Loucy (cell line): ENCODE measurements at regions not wholly inside any gene's neighbourhood (a gene's known extent, or its start where the extent isn't known, plus 50 kb on each side); places are given as distances from the start of the nearest gene placed in this dataset.

Experiments
- H2AFZ ChIP-seq: fragments of 200-600 bp; sonication (generic); 2 replicates; pipeline ENCODE4 v1.6.0; 2016; ENCODE audit warnings: antibody characterized with exemption, mild to moderate bottlenecking, low read length, moderate library complexity
- H3F3A ChIP-seq: fragments of 200-600 bp; 2 replicates; pipeline ENCODE4 v1.6.0; 2016; ENCODE audit warnings: antibody characterized with exemption, low read depth, mild to moderate bottlenecking
- H3K27me3 ChIP-seq: fragments of 200-600 bp; sonication (generic); 2 replicates; pipeline ENCODE4 v1.6.1; 2014; ENCODE audit warnings: low read length, mild to moderate bottlenecking; ENCODE audit not compliant: insufficient read depth, poor library complexity, severe bottlenecking
- H3K36me3 ChIP-seq: fragments of 200-600 bp; sonication (generic); 2 replicates; pipeline ENCODE4 v1.6.1; 2016; ENCODE audit warnings: low read length; ENCODE audit not compliant: insufficient read depth
- H3K4me1 ChIP-seq: fragments of 200-600 bp; sonication (generic); 2 replicates; pipeline ENCODE4 v1.5.1; 2014; ENCODE audit warnings: low read length, mild to moderate bottlenecking; ENCODE audit not compliant: insufficient read depth, poor library complexity, severe bottlenecking
- H3K4me2 ChIP-seq: fragments of 200-600 bp; sonication (generic); 2 replicates; pipeline ENCODE4 v1.6.0; 2014; ENCODE audit warnings: antibody characterized with exemption, low read length, low read depth, mild to moderate bottlenecking; ENCODE audit not compliant: poor library complexity, severe bottlenecking
- H3K4me3 ChIP-seq: fragments of 200-600 bp; sonication (generic); 2 replicates; pipeline ENCODE4 v1.5.1; 2014; ENCODE audit warnings: low read length, mild to moderate bottlenecking, mixed read lengths; ENCODE audit not compliant: poor library complexity, severe bottlenecking
- H3K79me2 ChIP-seq: fragments of 200-600 bp; sonication (generic); 2 replicates; pipeline ENCODE4 v1.6.1; 2014; ENCODE audit warnings: low read length; ENCODE audit not compliant: insufficient read depth
- H3K9ac ChIP-seq: fragments of 200-600 bp; sonication (generic); 2 replicates; pipeline ENCODE4 v1.6.0; 2014; ENCODE audit warnings: mild to moderate bottlenecking, low read depth, low read length, moderate library complexity; ENCODE audit not compliant: poor library complexity, severe bottlenecking
- H3K9me2 ChIP-seq: fragments of 200-600 bp; sonication (generic); replicated peaks from 2 replicates; pipeline ENCODE4 v1.6.1; 2016; ENCODE audit warnings: low read depth, low read length, mixed read lengths
- H3K9me3 ChIP-seq: fragments of 200-600 bp; sonication (generic); 2 replicates; pipeline ENCODE4 v1.6.1; 2014; ENCODE audit warnings: mild to moderate bottlenecking, antibody characterized with exemption, low read length, low read depth; ENCODE audit not compliant: insufficient read depth
- H4K20me1 ChIP-seq: fragments of 200-600 bp; sonication (generic); 2 replicates; pipeline ENCODE4 v1.6.0; 2014; ENCODE audit warnings: antibody characterized with exemption, low read length, mild to moderate bottlenecking; ENCODE audit not compliant: insufficient read depth, poor library complexity, severe bottlenecking
- EZH2phosphoT487 ChIP-seq: fragments of 200-600 bp; IDR thresholded peaks from 2 replicates; pipeline ENCODE4 v1.6.1; 2018; ENCODE audit warnings: antibody characterized with exemption, mild to moderate bottlenecking, moderate library complexity, borderline replicate concordance
- TF ChIP-seq, protein P1 (sequence below): fragments of 200-600 bp; sonication (generic); conservative IDR thresholded peaks from 2 replicates; pipeline ENCODE4 v1.5.1; 2014; ENCODE audit warnings: mild to moderate bottlenecking, antibody characterized with exemption, low read length

GRCh38 chr5:28208356-28208755 lies 1170.0 kb upstream of the CDH9 start:
- Histone ChIP-seq H4K20me1 (no peaks in the 10 kb centered on the region), H3K79me2 (no peaks in the 10 kb centered on the region), H3K9ac (no peak overlapping the region), H3K4me3 (no peak overlapping the region), H3K36me3 (no peaks in the 10 kb centered on the region), H2AFZ (no peak overlapping the region), H3K4me1 (no peaks in the 10 kb centered on the region), H3K4me2 (no peak overlapping the region), H3K27me3 (no peaks in the 10 kb centered on the region), H3F3A (no peaks in the 10 kb centered on the region), H3K9me2 (no peaks in the 10 kb centered on the region), H3K9me3 (no peaks in the 10 kb centered on the region)
- TF ChIP-seq, protein P1, sequence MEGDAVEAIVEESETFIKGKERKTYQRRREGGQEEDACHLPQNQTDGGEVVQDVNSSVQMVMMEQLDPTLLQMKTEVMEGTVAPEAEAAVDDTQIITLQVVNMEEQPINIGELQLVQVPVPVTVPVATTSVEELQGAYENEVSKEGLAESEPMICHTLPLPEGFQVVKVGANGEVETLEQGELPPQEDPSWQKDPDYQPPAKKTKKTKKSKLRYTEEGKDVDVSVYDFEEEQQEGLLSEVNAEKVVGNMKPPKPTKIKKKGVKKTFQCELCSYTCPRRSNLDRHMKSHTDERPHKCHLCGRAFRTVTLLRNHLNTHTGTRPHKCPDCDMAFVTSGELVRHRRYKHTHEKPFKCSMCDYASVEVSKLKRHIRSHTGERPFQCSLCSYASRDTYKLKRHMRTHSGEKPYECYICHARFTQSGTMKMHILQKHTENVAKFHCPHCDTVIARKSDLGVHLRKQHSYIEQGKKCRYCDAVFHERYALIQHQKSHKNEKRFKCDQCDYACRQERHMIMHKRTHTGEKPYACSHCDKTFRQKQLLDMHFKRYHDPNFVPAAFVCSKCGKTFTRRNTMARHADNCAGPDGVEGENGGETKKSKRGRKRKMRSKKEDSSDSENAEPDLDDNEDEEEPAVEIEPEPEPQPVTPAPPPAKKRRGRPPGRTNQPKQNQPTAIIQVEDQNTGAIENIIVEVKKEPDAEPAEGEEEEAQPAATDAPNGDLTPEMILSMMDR, result no peak
- TF ChIP-seq EZH2phosphoT487, result no peak

- Histone ChIP-seq H3K36me3 (no peaks in the 10 kb centered on the region), H3K79me2 (no peaks in the 10 kb centered on the region), H3K9me3 (no peaks in the 10 kb centered on the region), H3K9me2 (no peaks in the 10 kb centered on the region), H3K9ac (no peak overlapping the region), H4K20me1 (no peaks in the 10 kb centered on the region), H2AFZ (0 out of 2 replicates have a peak overlapping the region, but pooled peaks have one; percentile 6), H3K27me3 (no peaks in the 10 kb centered on the region), H3K4me2 (no peak overlapping the region), H3F3A (no peaks in the 10 kb centered on the region), H3K4me3 (no peak overlapping the region), H3K4me1 (no peaks in the 10 kb centered on the region)
- TF ChIP-seq EZH2phosphoT487, result no peak
- TF ChIP-seq, protein P1, result no peak
Measured at GRCh38 chr5:28190011-28190410, 1151.6 kb upstream of the CDH9 start.

DNA sequence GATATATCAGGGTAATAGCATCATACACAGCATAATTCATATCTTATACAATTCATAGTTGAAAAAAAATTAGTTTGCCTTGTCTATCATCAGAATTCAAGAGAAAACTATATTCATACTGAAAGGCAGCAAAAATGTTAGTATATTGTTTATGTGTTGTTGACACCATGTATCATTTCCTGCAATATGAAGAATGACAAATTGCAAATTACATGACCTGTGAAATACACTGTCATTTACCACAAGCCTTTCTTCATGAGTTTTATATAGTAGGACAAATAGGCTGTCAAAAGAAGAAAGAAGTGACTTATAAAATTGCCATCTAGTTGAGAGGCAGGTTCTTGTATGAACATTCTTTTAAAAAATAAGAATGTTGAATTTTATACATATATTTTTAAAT lies 1136.3 kb upstream of the CDH9 start:
- no peak overlapping the region for H2AFZ ChIP-seq
- no peaks in the 10 kb centered on the region for H4K20me1 ChIP-seq
- no peaks in the 10 kb centered on the region for H3K27me3 ChIP-seq
- no peaks in the 10 kb centered on the region for H3K4me1 ChIP-seq
- H3K9me2 ChIP-seq, result no peaks in the 10 kb centered on the region
- H3K9ac ChIP-seq, result no peak overlapping the region
- TF ChIP-seq, protein P1, result no peak
- TF ChIP-seq EZH2phosphoT487, result no peak
- no peaks in the 10 kb centered on the region for H3K36me3 ChIP-seq
- H3K4me2 ChIP-seq, result no peak overlapping the region
- H3K4me3 ChIP-seq, result no peak overlapping the region
- H3F3A ChIP-seq, result no peaks in the 10 kb centered on the region
- no peaks in the 10 kb centered on the region for H3K9me3 ChIP-seq
- H3K79me2 ChIP-seq, result no peaks in the 10 kb centered on the region
